HepG2 (cell line): ENCODE measurements at regions not wholly inside any gene's neighbourhood (a gene's known extent, or its start where the extent isn't known, plus 50 kb on each side); places are given as distances from the start of the nearest gene placed in this dataset.

Experiments
- ATAC-seq: fragments of 200-7000 bp; cut with Tn5 transposase; 3 replicates; pipeline ENCODE4 v1.9.1; 2020; ENCODE audit warnings: mild to moderate bottlenecking, moderate library complexity
- BruUV-seq: library from RNA; stranded (reverse); fragments of 400-500 nt; replicated peaks from 2 replicates; lab custom pipeline; 2021; lab: Mats Ljungman, UMichigan
- CTCF ChIA-PET: fragments of 300-600 bp; formaldehyde crosslinking; extraction: SDS; loops from one replicate; lab custom pipeline; 2021; ENCODE audit warnings: low total read pairs, inconsistent platforms, low intra/inter-chr PET ratio; lab: Yijun Ruan, JAX
- POLR2A ChIA-PET: fragments of 350-600 bp; sonication (Branson Sonifier 250); formaldehyde crosslinking; loops from one replicate; lab custom pipeline; 2020; ENCODE audit warnings: antibody characterized with exemption, inconsistent platforms; lab: Yijun Ruan, JAX
- DNase-seq: peaks from one replicate; pipeline ENCODE4 v3.0.0-alpha.2; 2015; ENCODE audit warnings: low spot score
- FAIRE-seq: peaks from 3 replicates; lab custom pipeline; 2011; peaks lifted over from hg19 to GRCh38; lab: Jason Lieb, UNC
- H2AFZ ChIP-seq: one replicate; pipeline ENCODE4 v1.6.1; 2011; ENCODE audit warnings: low read length, inconsistent platforms
- H3K27ac ChIP-seq: fragments of 300-600 bp; 3 replicates; pipeline ENCODE4 v1.8.0; 2011; ENCODE audit warnings: mixed run types, mild to moderate bottlenecking, mixed read lengths, low read length, inconsistent platforms; ENCODE audit not compliant: insufficient read depth; ENCODE audit errors: extremely low read length
- H3K27me3 ChIP-seq, 2 experiments: fragments of 200-600 bp in 1 of 2; 2 replicates in 1 of 2; 3 replicates in 1 of 2; pipeline versions ENCODE4 v1.6.0 to v1.8.0; 2011; ENCODE audit warnings: low read length in 2 of 2, mild to moderate bottlenecking in 2 of 2, moderate library complexity in 2 of 2, inconsistent platforms in 1 of 2; ENCODE audit not compliant: insufficient read depth in 2 of 2, control insufficient read depth in 1 of 2
- H3K36me3 ChIP-seq, 2 experiments: fragments of 200-600 bp in 1 of 2; replicated peaks in 1 of 2; 2 replicates in 1 of 2; 3 replicates in 1 of 2; pipeline versions ENCODE4 v1.5.1 to v1.8.0; 2011; ENCODE audit warnings: low read length in 2 of 2, inconsistent platforms in 1 of 2; ENCODE audit not compliant: insufficient read depth in 2 of 2, control insufficient read depth in 1 of 2
- H3K4me1 ChIP-seq: 2 replicates; pipeline ENCODE4 v1.5.1; 2012; ENCODE audit warnings: low read length, inconsistent platforms; ENCODE audit not compliant: insufficient read depth
- H3K4me2 ChIP-seq: 2 replicates; pipeline ENCODE4 v1.6.0; 2011; ENCODE audit warnings: low read depth, low read length, inconsistent platforms
- H3K4me3 ChIP-seq, 3 experiments: fragments of 200-600 bp in 1 of 3; sonication (generic), shearing (Covaris generic) in 1 of 3; replicated peaks in 1 of 3; 2 replicates each; pipeline ENCODE4 v1.5.1; 2011 to 2016; ENCODE audit warnings: low read length in 3 of 3, inconsistent platforms in 2 of 3, low read depth in 2 of 3, mild to moderate bottlenecking in 2 of 3, control low read depth in 1 of 3, mixed read lengths in 1 of 3; ENCODE audit not compliant: insufficient read depth in 1 of 3
- H3K79me2 ChIP-seq: one replicate; pipeline ENCODE4 v1.6.1; 2011; ENCODE audit warnings: low read length, inconsistent platforms; ENCODE audit not compliant: insufficient read depth
- H3K9ac ChIP-seq: 2 replicates; pipeline ENCODE4 v1.6.0; 2011; ENCODE audit warnings: mild to moderate bottlenecking, low read depth, low read length, inconsistent platforms; ENCODE audit not compliant: insufficient read depth
- H3K9me3 ChIP-seq: 2 replicates; pipeline ENCODE4 v1.5.1; 2012; ENCODE audit warnings: mild to moderate bottlenecking, low read length
- H4K20me1 ChIP-seq: 2 replicates; pipeline ENCODE4 v1.6.0; 2011; ENCODE audit warnings: inconsistent platforms, mild to moderate bottlenecking, low read length, moderate library complexity; ENCODE audit not compliant: insufficient read depth
- HOXD1 ChIP-seq: sonication (generic); formaldehyde crosslinking; IDR thresholded peaks from 2 replicates; pipeline ENCODE4 v1.5.0; 2020; ENCODE audit warnings: missing genetic modification reagents
- IKZF1 ChIP-seq: fragments of 450-650 bp; IDR thresholded peaks from 2 replicates; pipeline ENCODE4 v1.7.1; 2016
- MED1 ChIP-seq: sonication (generic); formaldehyde crosslinking; IDR thresholded peaks from 2 replicates; pipeline ENCODE4 v1.4.0; 2020; ENCODE audit warnings: missing genetic modification reagents
- NONO ChIP-seq, 2 experiments: fragments of 450-650 bp in 1 of 2; sonication (generic) in 1 of 2; formaldehyde crosslinking in 1 of 2; IDR thresholded peaks in 1 of 2; conservative IDR thresholded peaks in 1 of 2; 2 replicates each; pipeline versions ENCODE4 v1.6.1 to v1.8.0; 2017 to 2022; ENCODE audit warnings: mild to moderate bottlenecking in 1 of 2, missing genetic modification reagents in 1 of 2, moderate library complexity in 1 of 2
- REXO4 ChIP-seq: sonication (generic); formaldehyde crosslinking; IDR thresholded peaks from 2 replicates; pipeline ENCODE4 v1.8.0; 2022; ENCODE audit warnings: missing genetic modification reagents, mild to moderate bottlenecking, borderline replicate concordance
- ZBTB46 ChIP-seq: sonication (generic); formaldehyde crosslinking; IDR thresholded peaks from 2 replicates; pipeline ENCODE4 v1.4.0; 2020; ENCODE audit warnings: mild to moderate bottlenecking, missing genetic modification reagents, borderline replicate concordance
- ZNF296 ChIP-seq: sonication (generic); formaldehyde crosslinking; conservative IDR thresholded peaks from 2 replicates; pipeline ENCODE4 v1.5.0; 2020; ENCODE audit warnings: mild to moderate bottlenecking, missing genetic modification reagents
- ZNF687 ChIP-seq: sonication (generic); formaldehyde crosslinking; IDR thresholded peaks from 2 replicates; pipeline ENCODE4 v1.5.1; 2020; ENCODE audit warnings: mild to moderate bottlenecking, missing genetic modification reagents, moderate library complexity
- whole genome bisulfite sequencing: methylation state at CpG from one replicate; pipeline ENCODE4 v1.1.6; 2017; ENCODE audit warnings: low lambda C conversion rate; 5-methylcytosine and 5-hydroxymethylcytosine counted together
- in situ Hi-C: cut with HindIII; loops from 2 replicates; pipeline ENCODE4 v1.10.0; 2017; ENCODE audit warnings: low pct_unique_long_range_greater_than_20kb; ENCODE audit not compliant: extremely low pct_ligation_motif_present
- intact Hi-C: fragments of 100-400 bp; cut with micrococcal nuclease; formaldehyde crosslinking; loops from one replicate; pipeline ENCODE4 v1.10.0; 2022; ENCODE audit not compliant: unreplicated experiment
- TF ChIP-seq, protein P1 (sequence below): sonication (generic); formaldehyde crosslinking; IDR thresholded peaks from 2 replicates; pipeline ENCODE4 v1.8.1; 2023; ENCODE audit warnings: mild to moderate bottlenecking, moderate library complexity, missing genetic modification reagents

DNA sequence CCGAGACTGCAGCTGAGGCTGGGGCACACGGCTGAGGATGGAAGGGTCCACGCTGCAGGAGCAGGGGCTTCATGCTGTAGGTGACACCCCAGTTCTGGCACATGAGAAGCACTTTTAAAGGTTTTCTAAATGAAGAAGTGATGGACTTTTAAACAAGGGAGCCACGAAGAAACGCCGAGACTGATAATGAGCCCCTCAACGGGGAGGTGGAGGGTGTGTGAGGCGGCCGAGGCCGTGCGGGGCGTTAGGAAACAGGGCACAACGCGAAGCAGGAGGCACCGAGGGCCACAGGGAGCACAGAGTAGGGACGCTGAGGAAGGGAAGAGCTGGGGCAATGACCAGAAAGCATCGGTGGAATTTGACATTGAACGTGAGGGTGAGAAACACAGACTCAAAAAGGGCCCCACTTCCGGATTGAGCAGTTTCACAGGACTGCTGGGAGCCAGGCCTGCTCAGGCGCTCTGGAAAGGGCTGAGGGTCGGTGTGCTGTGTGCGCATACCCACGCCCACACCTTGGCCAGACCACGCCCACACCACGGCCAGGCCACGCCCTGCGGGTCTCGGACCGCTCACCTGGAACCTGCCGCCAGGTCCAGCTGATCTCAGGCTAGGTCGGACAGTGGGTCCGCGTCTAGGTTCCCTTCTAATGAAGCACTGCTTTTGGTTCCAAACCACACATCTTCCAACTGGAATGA, 115.7 kb downstream of the GYPC start:
- no TSS peak for BruUV-seq
- Histone ChIP-seq H2AFZ (no peak overlapping the region), H3K27me3 (peaks cover 5 to 52% of the 10 kb centered on the region in 2 experiments; a peak in 4 of 5 replicates), H3K4me3 (no peak overlapping the region), H3K4me1 (peaks cover under 1% of the 10 kb centered on the region), H3K79me2 (no peaks in the 10 kb centered on the region), H4K20me1 (no peaks in the 10 kb centered on the region), H3K36me3 (no peaks in the 10 kb centered on the region), H3K9me3 (no peaks in the 10 kb centered on the region)
- FAIRE-seq = no peak
- ATAC-seq = no peak
- CTCF ChIA-PET = no interaction called here
- intact Hi-C loops = no loop called here
- POLR2A ChIA-PET = no interaction called here
- WGBS = 33% methylated on average over 26 of the region's 33 CpGs
- peak; percentile 3; the same call in 1 of the 2 replicates for TF ChIP-seq ZNF687
- TF ChIP-seq IKZF1 = no peak
- TF ChIP-seq, all 625 proteins: peak for 1
- no peak overlapping the region for H3K27ac ChIP-seq
- H3K9ac ChIP-seq = no peak overlapping the region
- in situ Hi-C loops = loop anchor here (25.0 kb wide), 1 partner anchor 1009 kb away; no protein-coding TSS in a partner anchor
- H3K4me2 ChIP-seq = no peak overlapping the region
- DNase-seq = no peak

- Histone ChIP-seq H4K20me1 (no peaks in the 10 kb centered on the region), H3K4me2 (no peak overlapping the region), H3K27ac (no peak overlapping the region), H3K9ac (no peak overlapping the region), H3K4me3 (no peak overlapping the region), H2AFZ (no peak overlapping the region), H3K79me2 (no peaks in the 10 kb centered on the region), H3K36me3 (no peaks in the 10 kb centered on the region), H3K4me1 (peaks cover 8% of the 10 kb centered on the region), H3K9me3 (no peaks in the 10 kb centered on the region), H3K27me3 (peaks cover 8 to 61% of the 10 kb centered on the region in 2 experiments; a peak in 4 of 5 replicates)
- intact Hi-C loops = no loop called here
- WGBS = 8% methylated on average over 6 of the region's 6 CpGs
- no peak for ATAC-seq
- BruUV-seq = no TSS peak
- ChIA-PET CTCF (no interaction called here), POLR2A (no interaction called here)
- no peak for FAIRE-seq
- in situ Hi-C loops = loop anchor here (25.0 kb wide), 1 partner anchor 1012 kb away; no protein-coding TSS in a partner anchor
- DNase-seq = no peak
- TF ChIP-seq NONO (IDR thresholded peaks at IDR 0.05) = no peak
- no peak for TF ChIP-seq NONO (CRISPR knock-in tag; conservative IDR thresholded peaks at IDR 0.05)
- no peak for TF ChIP-seq ZNF296 (CRISPR knock-in tag)
- no peak for TF ChIP-seq REXO4 (CRISPR knock-in tag)
- TF ChIP-seq, protein P1, sequence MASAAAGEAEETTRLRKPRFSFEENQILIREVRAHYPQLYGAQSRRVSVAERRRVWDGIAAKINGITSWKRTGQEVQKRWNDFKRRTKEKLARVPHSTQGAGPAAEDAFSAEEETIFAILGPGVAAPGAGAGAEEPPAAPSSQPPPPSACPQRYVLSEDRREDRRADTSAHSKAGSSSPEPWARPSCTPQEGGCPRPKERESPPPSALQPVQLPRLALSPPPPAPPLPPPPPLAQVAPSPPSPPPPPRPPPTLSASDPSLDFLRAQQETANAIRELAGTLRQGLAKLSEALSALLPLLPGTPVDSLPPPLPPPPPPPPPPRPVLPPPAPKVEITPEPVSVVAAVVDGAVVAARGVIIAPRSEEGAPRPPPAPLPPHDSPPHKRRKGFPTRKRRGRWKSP (CRISPR knock-in tag) = no peak
- no peak for TF ChIP-seq HOXD1 (CRISPR knock-in tag)
- no peak for TF ChIP-seq MED1 (CRISPR knock-in tag)
- no peak for TF ChIP-seq ZBTB46
Observed at GRCh38 chr2:126774290-126774689, 118.3 kb downstream of the GYPC start.
